GM21528 (cell line): ENCODE measurements at regions not wholly inside any gene's neighbourhood (a gene's known extent, or its start where the extent isn't known, plus 50 kb on each side); places are given as distances from the start of the nearest gene placed in this dataset.

Experiments used
- ATAC-seq: cut with Tn5 transposase; IDR thresholded peaks from one replicate; pipeline ENCODE4 v1.9.1; 2021; ENCODE audit warnings: mild to moderate bottlenecking, moderate library complexity; ENCODE audit not compliant: unreplicated experiment, low FRiP score

- peak; percentile 68 for ATAC-seq
These were observed 190.2 kb downstream of the FSCB start for GRCh38 chr14:44316647-44317440.

DNA sequence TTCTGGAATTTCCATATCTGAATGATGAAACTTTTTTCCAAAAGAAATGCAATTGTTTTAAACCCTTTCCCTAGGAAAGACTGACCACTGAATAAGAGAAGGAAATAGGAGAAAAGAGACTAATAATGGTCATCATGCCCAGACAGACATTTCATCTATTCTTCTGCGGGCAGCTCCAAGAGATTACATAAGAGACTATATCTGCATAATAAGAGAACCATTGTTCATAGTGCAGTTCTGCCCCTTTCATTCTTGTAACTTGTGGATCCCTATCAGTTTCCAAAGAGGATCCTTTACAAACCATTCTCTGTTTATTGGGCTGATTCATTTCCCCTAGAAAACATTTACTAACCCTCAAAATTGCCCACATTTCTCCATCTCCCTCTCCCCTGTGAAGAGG lies 197.8 kb downstream of the FSCB start:
- no peak for ATAC-seq

DNA sequence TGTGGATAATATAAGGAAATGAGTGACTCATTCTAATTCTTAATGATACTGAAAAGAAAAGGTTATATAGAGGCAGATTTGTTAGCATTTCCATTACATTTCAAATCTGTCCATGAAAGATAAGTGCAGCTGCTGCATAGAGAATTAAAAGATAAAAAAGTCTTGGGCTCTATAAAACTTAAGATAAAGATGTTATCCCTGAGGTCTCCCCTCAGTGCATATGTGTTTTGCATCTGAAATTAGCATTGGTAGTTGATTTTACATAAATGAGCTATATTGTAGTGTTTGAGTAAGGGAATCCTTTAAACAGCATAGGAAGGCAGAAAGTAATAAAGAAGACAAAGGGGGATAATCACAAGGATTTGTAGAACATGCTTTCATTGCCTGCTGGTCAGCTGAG lies 206.2 kb downstream of the FSCB start:
- no peak for ATAC-seq

DNA sequence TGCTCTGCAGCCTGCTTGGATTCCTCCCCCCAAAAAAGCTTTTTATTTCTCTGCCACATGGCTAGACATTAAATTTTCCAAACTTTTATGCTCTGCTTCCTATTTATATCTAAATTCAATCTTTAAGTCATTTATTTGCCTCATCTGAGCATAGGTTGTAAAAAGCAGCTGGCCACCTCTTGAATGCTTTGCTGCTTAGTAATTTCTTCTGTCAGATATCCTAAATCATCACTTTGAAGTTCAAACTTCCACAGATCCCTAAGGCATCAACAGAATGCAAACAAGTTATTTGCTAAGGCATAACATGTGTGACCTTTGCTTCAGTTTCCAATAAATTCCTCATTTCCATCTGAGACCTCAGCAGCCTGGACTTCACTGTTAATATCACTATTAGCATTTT lies 209.6 kb downstream of the FSCB start:
- no peak for ATAC-seq

DNA sequence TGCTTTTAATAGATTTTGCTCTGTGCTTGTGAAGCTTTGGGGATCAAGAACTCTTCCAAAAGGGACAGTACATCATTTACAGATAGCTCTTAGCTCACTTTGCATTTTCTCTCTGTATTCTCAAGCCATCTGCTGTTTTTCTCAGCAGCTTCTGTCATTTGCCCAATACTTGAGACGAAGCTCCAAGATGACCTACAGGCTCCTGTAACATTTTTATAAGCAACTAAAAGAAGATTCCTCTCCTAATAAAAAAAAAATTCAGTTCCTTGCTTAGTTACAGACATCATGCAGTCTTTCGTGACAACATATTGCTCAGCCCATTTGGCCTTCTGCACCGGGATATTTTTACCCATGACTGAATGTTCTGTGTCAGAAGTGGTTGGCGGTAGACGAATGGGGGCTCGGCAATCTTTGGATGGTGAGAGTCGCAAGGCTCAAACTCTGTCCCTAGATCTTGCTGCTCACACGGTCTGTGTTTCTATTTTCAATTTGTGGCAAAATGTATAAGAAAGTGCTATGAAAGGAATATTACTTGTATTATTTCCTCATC lies 215.6 kb downstream of the FSCB start:
- ATAC-seq, result no peak

DNA sequence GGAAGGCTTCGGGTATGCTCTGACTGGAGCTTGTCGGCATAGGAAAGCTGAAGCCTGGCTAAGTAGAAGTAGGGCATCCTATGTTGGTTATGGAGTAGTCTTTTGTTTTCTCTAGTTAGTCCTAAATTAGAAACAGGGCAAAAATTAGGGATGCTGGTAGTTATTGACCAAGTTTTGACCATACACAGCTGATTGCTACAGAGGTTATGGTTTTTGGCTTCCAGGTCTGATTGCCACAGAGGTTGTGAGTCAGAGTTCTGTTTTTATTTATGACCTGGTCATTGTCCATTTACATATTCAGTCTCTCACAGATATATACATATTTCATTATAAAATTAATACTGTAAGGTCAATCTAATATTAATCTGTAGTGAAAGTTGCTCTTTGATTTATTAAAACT lies 219.2 kb downstream of the FSCB start:
- no peak for ATAC-seq

GRCh38 chr14:44286201-44286600 lies 220.9 kb downstream of the FSCB start:
- ATAC-seq, result no peak

DNA sequence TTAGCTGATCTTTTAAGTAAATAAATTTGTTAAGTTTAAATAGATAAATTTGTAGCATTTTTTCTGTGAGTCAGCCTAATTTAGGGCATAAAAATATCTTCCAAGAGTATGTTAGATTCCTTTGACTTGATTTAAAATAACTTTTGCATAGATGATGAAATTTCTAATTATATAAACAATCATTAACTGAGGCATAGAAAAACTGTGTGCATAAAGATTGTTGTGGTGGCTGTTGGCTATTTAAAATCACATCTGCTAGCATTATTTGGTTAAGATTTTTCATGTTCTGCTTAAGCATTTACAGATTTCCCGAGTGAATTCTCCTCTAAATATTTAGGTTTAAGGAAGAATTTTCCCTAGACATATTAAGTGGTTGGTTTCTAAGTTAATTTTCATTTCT lies 223.2 kb downstream of the FSCB start:
- no peak for ATAC-seq

DNA sequence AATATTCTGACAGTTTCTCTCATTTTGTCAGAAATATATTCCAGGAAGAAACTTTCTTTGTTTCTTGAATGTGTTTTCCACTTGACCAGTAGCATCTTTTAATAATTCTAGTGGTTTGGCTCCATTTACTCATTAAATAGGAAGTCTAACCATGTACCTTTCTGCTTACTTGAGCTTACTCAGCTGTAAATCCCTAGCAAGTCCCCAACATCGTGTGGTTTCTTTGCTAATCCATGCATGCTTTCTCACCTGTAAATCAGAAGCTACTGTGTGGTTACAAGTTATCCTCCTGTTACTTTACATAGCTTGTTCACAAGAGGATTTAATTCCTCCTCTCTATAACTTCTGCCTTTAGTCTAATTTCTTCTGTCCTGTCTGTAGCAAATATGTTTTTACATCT lies 227.7 kb downstream of the FSCB start:
- no peak for ATAC-seq

DNA sequence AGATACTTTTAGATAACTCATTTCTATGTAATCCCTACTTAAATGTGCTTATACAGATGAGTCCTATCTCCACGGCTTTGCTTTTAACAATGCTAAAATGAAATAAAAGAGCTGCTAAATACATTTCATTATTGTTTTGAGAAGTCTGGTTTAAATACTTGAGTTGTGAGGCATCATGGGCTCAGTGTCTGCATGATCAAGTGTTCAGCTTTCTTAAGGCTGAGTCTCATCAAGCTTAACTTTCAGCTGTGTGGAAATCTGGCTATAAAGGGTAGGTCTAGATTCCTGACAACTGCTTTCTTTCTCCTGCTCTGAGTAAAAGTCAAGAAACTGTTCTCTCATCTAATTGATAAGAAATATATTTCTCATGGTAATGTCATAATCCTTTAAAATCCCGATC lies 235.4 kb downstream of the FSCB start:
- no peak for ATAC-seq

GRCh38 chr14:44271006-44271405 lies 236.1 kb downstream of the FSCB start:
- ATAC-seq, result no peak

DNA sequence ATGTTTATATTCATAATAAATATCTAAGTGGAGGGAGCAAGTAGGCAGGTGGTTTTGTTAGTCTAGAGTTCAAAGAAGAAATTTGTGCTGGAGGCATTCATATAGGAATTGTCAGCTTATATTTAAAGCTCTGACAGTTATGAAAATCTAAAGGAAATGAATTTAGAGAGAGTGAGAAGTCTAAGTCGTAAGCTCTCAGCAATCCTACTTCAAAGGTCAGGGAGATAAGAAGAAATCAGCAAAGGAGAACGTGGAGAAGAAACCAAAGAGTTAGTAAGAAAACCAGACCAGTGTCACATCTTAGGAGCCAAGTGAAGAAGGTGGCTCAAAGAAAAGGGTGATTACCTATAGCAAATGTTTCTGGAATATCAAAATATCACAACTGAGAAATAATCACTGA lies 241.8 kb downstream of the FSCB start:
- ATAC-seq, result no peak

GRCh38 chr14:44215660-44216059 lies 291.4 kb downstream of the FSCB start:
- no peak for ATAC-seq

DNA sequence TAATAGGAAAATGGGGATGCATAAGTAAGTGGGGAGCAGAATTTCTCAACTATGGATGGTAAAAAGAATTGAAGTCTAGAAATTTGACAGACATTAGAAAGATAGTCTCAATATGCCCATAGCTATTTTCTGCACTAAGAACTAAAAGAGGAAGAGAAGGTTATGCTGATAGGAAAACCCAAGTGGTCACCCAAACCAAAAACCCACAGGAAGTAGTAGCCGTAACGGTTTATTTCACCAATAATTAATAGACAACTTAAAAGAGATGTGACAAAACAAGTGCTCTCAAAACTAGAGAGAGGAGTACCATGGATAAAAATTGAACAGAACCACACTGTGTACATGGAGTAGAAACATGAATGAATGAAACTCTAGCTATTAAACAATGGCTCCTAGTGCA lies 295.4 kb downstream of the FSCB start:
- ATAC-seq, result no peak

DNA sequence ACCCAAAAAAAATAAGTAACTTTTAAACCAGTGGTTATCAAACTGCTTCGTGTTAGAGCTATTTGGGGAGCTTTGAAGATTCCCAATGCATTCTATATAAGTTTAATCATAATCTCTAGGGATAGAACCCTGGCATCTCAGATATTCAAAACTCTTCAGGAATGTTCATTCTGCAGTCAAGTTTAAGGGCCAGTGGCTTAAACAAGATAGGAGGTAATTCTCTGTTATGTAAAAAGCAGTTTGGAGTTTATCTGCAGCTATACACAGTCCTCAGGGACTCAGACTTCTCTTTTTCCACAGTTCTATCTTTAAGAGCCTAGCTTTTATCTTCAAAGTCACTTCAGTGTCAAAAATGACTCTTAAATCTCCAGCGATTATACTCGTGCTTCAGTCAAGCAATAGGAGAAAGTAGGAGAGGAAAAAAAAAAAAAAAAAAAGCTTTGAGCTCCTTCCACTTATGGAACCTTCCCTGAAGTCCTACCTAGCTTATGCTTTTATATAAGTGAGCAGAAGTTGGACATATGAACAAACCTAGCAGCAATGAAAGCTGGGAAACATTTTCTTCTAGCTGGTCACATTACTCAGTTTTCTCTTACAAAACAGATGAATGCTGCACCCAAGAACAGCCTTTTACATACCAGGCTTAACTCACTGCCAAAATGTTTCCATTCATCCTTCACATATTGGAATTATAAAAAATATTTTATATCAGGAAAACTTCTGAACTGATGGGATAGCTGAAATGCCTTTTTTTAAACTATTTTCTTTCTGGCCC lies 302.8 kb downstream of the FSCB start:
- no peak for ATAC-seq

- no peak for ATAC-seq
These were observed 326.1 kb downstream of the FSCB start for GRCh38 chr14:44180975-44181374.

GRCh38 chr14:44170556-44170955 lies 336.5 kb downstream of the FSCB start:
- no peak for ATAC-seq

DNA sequence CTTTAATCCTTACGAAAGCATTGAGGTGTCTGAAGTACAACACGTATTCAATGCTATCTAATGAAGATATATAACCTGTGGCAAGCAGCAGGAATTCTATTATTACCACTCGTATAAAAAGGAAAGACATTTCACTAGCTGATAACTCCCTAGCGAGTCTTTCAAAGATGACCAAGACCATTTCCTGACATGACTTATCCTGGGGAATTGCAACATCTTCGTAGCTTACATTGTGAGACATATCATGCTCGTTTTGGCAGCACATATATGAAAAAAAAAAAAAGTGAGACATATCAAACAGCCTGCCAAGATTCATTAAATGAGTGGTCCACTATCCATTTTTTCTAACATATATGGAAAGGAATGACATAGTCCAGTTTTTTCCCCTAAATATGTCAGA lies 337.0 kb downstream of the FSCB start:
- no peak for ATAC-seq

DNA sequence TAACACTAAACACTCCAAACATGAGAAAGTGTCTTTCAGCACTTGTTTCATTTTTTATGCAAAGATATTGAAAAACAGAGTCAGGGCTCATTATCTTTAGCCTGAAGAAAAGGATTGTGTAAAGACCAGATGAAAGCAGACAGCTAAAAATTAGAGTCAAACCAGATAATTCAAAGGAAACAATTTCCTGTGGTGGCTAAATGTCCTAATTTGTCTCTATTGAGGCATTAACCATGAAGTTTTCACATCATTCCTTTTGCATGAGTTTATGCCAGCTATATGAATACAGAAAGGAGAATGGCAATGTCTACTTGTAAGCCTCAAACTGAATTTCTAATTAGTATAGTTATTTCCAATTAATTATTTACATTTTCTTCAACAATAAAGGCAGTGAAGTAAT lies 338.5 kb downstream of the FSCB start:
- no peak for ATAC-seq

GRCh38 chr14:44166611-44167010 lies 340.5 kb downstream of the FSCB start:
- ATAC-seq, result no peak

DNA sequence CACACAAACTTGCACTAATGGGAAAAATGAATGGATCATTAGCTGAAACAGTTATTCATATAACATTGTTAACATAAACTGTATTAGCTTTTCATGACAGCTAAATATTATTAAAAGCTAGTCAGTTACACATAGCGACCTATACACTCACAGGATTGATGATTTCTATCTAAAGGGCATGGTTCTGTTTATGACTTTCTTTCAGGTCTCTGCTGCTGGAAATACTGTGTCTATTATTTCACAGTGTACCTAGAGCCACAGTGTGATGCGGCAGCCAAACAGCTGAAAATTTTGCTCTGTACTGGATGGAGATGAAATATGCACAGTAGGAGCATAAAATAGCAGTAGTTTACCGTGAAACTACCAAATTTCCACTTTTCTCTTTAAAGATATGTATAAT lies 341.1 kb downstream of the FSCB start:
- ATAC-seq, result no peak

GRCh38 chr14:44165286-44165685 lies 341.8 kb downstream of the FSCB start:
- ATAC-seq, result no peak
